ENCODE measurements at regions not wholly inside any gene's neighbourhood (a gene's known extent, or its start where the extent isn't known, plus 50 kb on each side); places are given as distances from the start of the nearest gene placed in this dataset.
"Not testable (repeated sequence)": the region's sequence is repeated elsewhere in the genome, so short reads cannot be mapped to it uniquely, and the experiment has no call there.

- DNase-seq = no peak
Measured at GRCh38 chr6:56838016-56838555, 116.8 kb upstream of the BEND6 start.

GRCh38 chr6:56837322-56837894, 117.5 kb upstream of the BEND6 start:
- no peak for DNase-seq

GRCh38 chr6:56835612-56836011, 119.3 kb upstream of the BEND6 start:
- DNase-seq = no peak

GRCh38 chr6:56833873-56834272, 121.0 kb upstream of the BEND6 start:
- no peak for DNase-seq

- no peak for DNase-seq
Measured at GRCh38 chr6:56833127-56833791, 121.6 kb upstream of the BEND6 start.

- no peak for DNase-seq
Measured at GRCh38 chr6:56832225-56832624, 122.7 kb upstream of the BEND6 start.

- DNase-seq = no peak
Measured at GRCh38 chr6:56831334-56831733, 123.6 kb upstream of the BEND6 start.

- no peak for DNase-seq
Measured at GRCh38 chr6:56827908-56828649, 126.8 kb upstream of the BEND6 start.

- DNase-seq = not testable (repeated sequence)
Measured at GRCh38 chr6:56824431-56824830, 130.5 kb upstream of the BEND6 start.

- no peak for DNase-seq
Measured at GRCh38 chr6:56821005-56821432, 133.9 kb upstream of the BEND6 start.

- no peak for DNase-seq
Measured at GRCh38 chr6:56820060-56820459, 134.8 kb upstream of the BEND6 start.

GRCh38 chr6:56819604-56820003, 135.3 kb upstream of the BEND6 start:
- no peak for DNase-seq

- DNase-seq = peak; percentile 30
Measured at GRCh38 chr6:56816370-56816769, 138.5 kb upstream of the BEND6 start.

GRCh38 chr6:56815436-56815835, 139.5 kb upstream of the BEND6 start:
- no peak for DNase-seq

- no peak for DNase-seq
Measured at GRCh38 chr6:56814802-56815201, 140.1 kb upstream of the BEND6 start.

GRCh38 chr6:56814308-56814707, 140.6 kb upstream of the BEND6 start:
- DNase-seq = no peak

- DNase-seq = not testable (repeated sequence)
Measured at GRCh38 chr6:56812851-56813250, 142.1 kb upstream of the BEND6 start.

- no peak for DNase-seq
Measured at GRCh38 chr6:56808871-56809359, 146.0 kb upstream of the BEND6 start.

GRCh38 chr6:56807989-56808337, 146.9 kb upstream of the BEND6 start:
- DNase-seq = no peak

- DNase-seq = no peak
Measured at GRCh38 chr6:56807326-56807988, 147.4 kb upstream of the BEND6 start.

GRCh38 chr6:56806368-56806767, 148.5 kb upstream of the BEND6 start:
- DNase-seq = no peak

GRCh38 chr6:56804996-56805395, 149.9 kb upstream of the BEND6 start:
- peak; percentile 76 for DNase-seq

GRCh38 chr6:56803594-56803993, 151.3 kb upstream of the BEND6 start:
- no peak for DNase-seq
